ENCODE measurements at regions not wholly inside any gene's neighbourhood (a gene's known extent, or its start where the extent isn't known, plus 50 kb on each side); places are given as distances from the start of the nearest gene placed in this dataset.

DNA sequence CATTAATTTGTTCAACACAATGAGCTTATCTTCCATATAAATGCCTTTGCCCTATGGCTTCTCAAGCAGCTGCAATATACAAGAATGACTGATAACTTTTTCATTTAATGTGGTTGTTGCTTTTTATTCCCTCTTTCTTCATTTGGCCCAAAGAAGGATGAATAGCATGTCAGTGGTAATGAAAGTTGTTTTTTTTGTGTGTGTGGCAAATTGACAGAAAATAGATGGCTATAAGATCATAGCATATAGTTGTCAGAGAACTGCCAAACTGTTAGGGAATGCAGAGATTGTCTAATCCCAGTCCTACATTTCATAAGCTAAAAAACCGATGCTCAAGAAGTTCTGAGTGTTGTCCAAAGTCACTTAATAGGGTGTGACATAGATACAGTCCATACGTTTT, 244.3 kb downstream of the ACTR3 start:
- Histone ChIP-seq H3K9me3 (no peaks in the 10 kb centered on the region), H3K27me3 (no peaks in the 10 kb centered on the region), H3K36me3 (no peaks in the 10 kb centered on the region), H3K27ac (no peak overlapping the region), H3K4me3 (no peak overlapping the region), H3K4me1 (no peaks in the 10 kb centered on the region)
- DNase-seq (no peak), ATAC-seq (no peak)
- intact Hi-C loops (cut with DNase I), result no loop called here
- TF ChIP-seq, protein P1, sequence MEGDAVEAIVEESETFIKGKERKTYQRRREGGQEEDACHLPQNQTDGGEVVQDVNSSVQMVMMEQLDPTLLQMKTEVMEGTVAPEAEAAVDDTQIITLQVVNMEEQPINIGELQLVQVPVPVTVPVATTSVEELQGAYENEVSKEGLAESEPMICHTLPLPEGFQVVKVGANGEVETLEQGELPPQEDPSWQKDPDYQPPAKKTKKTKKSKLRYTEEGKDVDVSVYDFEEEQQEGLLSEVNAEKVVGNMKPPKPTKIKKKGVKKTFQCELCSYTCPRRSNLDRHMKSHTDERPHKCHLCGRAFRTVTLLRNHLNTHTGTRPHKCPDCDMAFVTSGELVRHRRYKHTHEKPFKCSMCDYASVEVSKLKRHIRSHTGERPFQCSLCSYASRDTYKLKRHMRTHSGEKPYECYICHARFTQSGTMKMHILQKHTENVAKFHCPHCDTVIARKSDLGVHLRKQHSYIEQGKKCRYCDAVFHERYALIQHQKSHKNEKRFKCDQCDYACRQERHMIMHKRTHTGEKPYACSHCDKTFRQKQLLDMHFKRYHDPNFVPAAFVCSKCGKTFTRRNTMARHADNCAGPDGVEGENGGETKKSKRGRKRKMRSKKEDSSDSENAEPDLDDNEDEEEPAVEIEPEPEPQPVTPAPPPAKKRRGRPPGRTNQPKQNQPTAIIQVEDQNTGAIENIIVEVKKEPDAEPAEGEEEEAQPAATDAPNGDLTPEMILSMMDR (IDR thresholded peaks at IDR 0.05), result no peak

DNA sequence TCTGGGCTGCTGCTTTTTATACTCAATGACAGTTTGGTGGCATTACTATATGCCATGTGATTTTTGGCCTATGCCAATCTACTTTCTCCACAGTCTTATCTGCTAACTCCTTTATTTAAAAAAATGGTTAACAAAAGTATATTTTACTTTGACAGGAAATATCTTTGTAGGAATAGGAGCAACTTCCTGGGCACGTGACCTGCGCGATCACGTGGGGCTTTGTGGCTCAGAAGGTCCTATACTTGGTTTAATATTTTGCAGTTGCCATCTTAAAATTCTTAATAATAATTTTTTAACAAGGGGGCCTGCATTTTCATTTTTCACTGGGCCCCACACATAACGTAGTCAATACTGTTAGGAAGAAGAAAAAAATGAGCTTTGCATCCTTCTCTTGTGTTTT, 249.7 kb downstream of the ACTR3 start:
- no peak overlapping the region for H3K27ac ChIP-seq
- intact Hi-C loops (cut with DNase I), result no loop called here
- no peak overlapping the region for H3K4me3 ChIP-seq
- no peaks in the 10 kb centered on the region for H3K9me3 ChIP-seq
- TF ChIP-seq, protein P1 (IDR thresholded peaks at IDR 0.05), result no peak
- no peaks in the 10 kb centered on the region for H3K27me3 ChIP-seq
- DNase-seq, result no peak
- H3K36me3 ChIP-seq, result no peaks in the 10 kb centered on the region
- no peaks in the 10 kb centered on the region for H3K4me1 ChIP-seq
- no peak for ATAC-seq

DNA sequence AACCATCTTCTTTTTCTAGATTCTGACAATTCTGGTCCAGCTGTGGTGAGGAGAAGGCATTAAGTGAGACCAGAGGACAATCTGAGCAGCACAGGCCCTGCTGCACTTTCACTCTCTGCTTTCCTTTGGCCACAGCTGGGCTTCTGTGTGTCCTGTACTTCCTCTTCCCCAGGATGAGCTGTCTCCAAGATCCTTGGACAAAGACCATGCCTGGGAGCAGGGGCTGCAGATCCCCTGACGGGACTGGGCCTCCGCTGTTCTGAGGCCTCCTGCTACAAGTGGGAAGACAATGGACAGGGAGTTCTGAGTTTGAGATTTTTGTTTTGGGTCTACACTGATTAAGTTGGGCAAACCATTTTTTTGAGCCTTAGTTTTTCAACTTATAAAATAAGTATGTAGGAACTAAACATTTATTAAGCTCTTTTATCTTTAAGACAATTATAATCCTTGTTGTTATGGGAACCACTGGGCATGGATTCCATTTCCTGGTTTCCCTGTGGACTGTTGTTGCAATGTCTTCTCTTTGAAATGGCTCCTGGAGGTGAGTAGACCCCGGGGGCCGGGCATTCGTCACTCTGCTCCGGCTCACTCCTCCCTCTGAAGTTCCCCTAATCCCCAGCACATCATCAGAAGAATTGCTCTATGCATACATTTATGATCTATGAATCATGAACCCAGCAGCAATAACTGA, 266.6 kb downstream of the ACTR3 start:
- TF ChIP-seq, protein P1 (IDR thresholded peaks at IDR 0.05), result no peak
- DNase-seq, result no peak
- H3K4me3 ChIP-seq, result no peak overlapping the region
- no peaks in the 10 kb centered on the region for H3K36me3 ChIP-seq
- no peak overlapping the region for H3K27ac ChIP-seq
- no peaks in the 10 kb centered on the region for H3K4me1 ChIP-seq
- ATAC-seq, result no peak
- H3K9me3 ChIP-seq, result no peaks in the 10 kb centered on the region
- intact Hi-C loops (cut with DNase I), result no loop called here
- H3K27me3 ChIP-seq, result no peaks in the 10 kb centered on the region

DNA sequence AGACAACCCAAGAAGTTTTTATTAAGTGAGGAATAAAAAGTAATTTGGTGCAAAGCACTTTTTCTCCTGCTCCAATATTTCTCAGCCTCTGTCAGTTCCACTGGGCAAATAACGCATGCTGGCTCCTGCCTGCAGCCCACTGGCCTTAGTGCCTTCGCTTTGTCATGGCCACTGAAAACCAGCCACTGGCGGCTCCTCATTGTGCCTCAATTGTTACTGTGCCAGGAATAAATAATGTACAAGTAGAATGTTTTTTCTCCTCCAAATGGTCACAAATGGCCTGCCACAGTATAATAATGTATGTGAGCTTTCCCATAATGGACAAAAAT, 267.1 kb downstream of the ACTR3 start:
- Histone ChIP-seq H3K4me1 (no peaks in the 10 kb centered on the region), H3K27me3 (no peaks in the 10 kb centered on the region), H3K9me3 (no peaks in the 10 kb centered on the region), H3K4me3 (no peak overlapping the region), H3K27ac (no peak overlapping the region), H3K36me3 (no peaks in the 10 kb centered on the region)
- TF ChIP-seq, protein P1 (IDR thresholded peaks at IDR 0.05), result no peak
- ATAC-seq (no peak), DNase-seq (no peak)
- intact Hi-C loops (cut with DNase I), result no loop called here

DNA sequence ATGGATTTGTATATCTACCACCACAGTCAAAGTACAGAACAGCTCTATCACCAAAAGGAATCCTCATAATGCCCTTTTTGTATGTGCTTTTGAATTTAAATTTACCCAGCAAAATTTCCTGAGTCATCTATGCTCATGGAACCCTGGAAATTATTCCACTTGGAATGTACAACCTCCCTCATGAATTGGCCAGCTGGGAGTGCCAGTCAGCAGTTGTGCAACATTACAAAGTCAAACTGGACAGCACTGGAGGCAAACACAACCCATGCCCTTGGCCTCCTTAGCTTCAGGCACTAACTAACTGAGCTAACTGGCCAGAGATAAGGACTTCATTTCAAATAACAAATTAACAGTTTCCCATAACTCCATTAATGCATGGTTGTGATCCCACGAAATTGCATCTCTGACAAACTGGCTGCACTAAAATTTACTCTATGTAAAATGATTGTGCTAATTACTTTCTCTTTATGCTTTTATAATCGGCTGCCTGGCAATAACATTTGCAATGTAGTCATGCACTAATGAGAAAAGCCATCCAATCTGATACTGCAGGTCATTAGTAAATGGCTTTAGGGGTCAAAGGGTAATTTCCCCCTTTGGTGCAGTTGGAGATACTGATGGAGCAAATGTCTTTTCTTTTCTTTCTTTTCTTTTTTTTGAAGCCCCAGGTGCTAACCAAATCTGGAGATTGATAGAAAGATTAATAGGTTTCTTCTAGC, 270.5 kb downstream of the ACTR3 start:
- Histone ChIP-seq H3K36me3 (no peaks in the 10 kb centered on the region), H3K27me3 (no peaks in the 10 kb centered on the region), H3K4me3 (no peak overlapping the region), H3K4me1 (no peaks in the 10 kb centered on the region), H3K27ac (no peak overlapping the region), H3K9me3 (no peaks in the 10 kb centered on the region)
- ATAC-seq, result peak; percentile 42
- TF ChIP-seq, protein P1 (IDR thresholded peaks at IDR 0.05), result no peak
- no peak for DNase-seq
- intact Hi-C loops (cut with DNase I), result no loop called here
